Duodenal mucosa (tissue), 2 donors: ENCODE measurements at regions not wholly inside any gene's neighbourhood (a gene's known extent, or its start where the extent isn't known, plus 50 kb on each side); places are given as distances from the start of the nearest gene placed in this dataset.

ENCODE experiments used
- H3K27ac ChIP-seq: one replicate; pipeline ENCODE4 v1.7.0; 2013; ENCODE audit warnings: low read depth, low read length
- H3K27me3 ChIP-seq, 2 donors: one replicate each; pipeline ENCODE4 v1.7.0; 2013; ENCODE audit warnings: low read length in 2 of 2, control low read depth in 1 of 2; ENCODE audit not compliant: insufficient read depth in 2 of 2, control insufficient read depth in 1 of 2
- H3K36me3 ChIP-seq, 2 donors: one replicate each; pipeline ENCODE4 v1.7.0; 2013; ENCODE audit warnings: low read length in 2 of 2, control low read depth in 1 of 2; ENCODE audit not compliant: insufficient read depth in 2 of 2, control insufficient read depth in 1 of 2
- H3K4me1 ChIP-seq, 2 donors: one replicate each; pipeline ENCODE4 v1.7.0; 2013; ENCODE audit warnings: low read length in 2 of 2, control low read depth in 1 of 2; ENCODE audit not compliant: insufficient read depth in 2 of 2, control insufficient read depth in 1 of 2
- H3K4me3 ChIP-seq, 2 donors: one replicate each; pipeline ENCODE4 v1.7.0; 2013; ENCODE audit warnings: low read length in 2 of 2, low read depth in 1 of 2
- H3K9ac ChIP-seq, 2 donors: one replicate each; pipeline ENCODE4 v1.7.0; 2013; ENCODE audit warnings: low read length in 2 of 2, low read depth in 1 of 2
- H3K9me3 ChIP-seq, 2 donors: one replicate each; pipeline ENCODE4 v1.7.0; 2013; ENCODE audit warnings: low read length in 2 of 2, control low read depth in 1 of 2; ENCODE audit not compliant: control insufficient read depth in 1 of 2

- Histone ChIP-seq H3K27ac (no peak overlapping the region), H3K36me3 (no peaks in the 10 kb centered on the region), H3K9me3 (no peaks in the 10 kb centered on the region), H3K27me3 (no peaks in the 10 kb centered on the region), H3K4me3 (no peak overlapping the region), H3K4me1 (no peaks in the 10 kb centered on the region), H3K9ac (no peak overlapping the region)
Observed at GRCh38 chr2:129336276-129336675, 643.2 kb upstream of the RAB6C start.

GRCh38 chr2:129337076-129337475, 642.4 kb upstream of the RAB6C start:
- Histone ChIP-seq H3K27me3 (no peaks in the 10 kb centered on the region), H3K27ac (no peak overlapping the region), H3K9me3 (no peaks in the 10 kb centered on the region), H3K9ac (no peak overlapping the region), H3K4me1 (no peaks in the 10 kb centered on the region), H3K36me3 (no peaks in the 10 kb centered on the region), H3K4me3 (no peak overlapping the region)

GRCh38 chr2:129345540-129345939, 633.9 kb upstream of the RAB6C start:
- Histone ChIP-seq H3K4me3 (no peak overlapping the region), H3K27me3 (no peaks in the 10 kb centered on the region), H3K9me3 (no peaks in the 10 kb centered on the region), H3K27ac (no peak overlapping the region), H3K36me3 (no peaks in the 10 kb centered on the region), H3K4me1 (no peaks in the 10 kb centered on the region), H3K9ac (no peak overlapping the region)

GRCh38 chr2:129347486-129348217, 631.8 kb upstream of the RAB6C start:
- no peak overlapping the region for H3K27ac ChIP-seq
- no peaks in the 10 kb centered on the region for H3K36me3 ChIP-seq
- no peaks in the 10 kb centered on the region for H3K4me1 ChIP-seq
- no peak overlapping the region for H3K9ac ChIP-seq
- H3K9me3 ChIP-seq = no peaks in the 10 kb centered on the region
- no peaks in the 10 kb centered on the region for H3K27me3 ChIP-seq
- no peak overlapping the region for H3K4me3 ChIP-seq

GRCh38 chr2:129354631-129355030, 624.8 kb upstream of the RAB6C start:
- Histone ChIP-seq H3K9ac (no peak overlapping the region), H3K27me3 (no peaks in the 10 kb centered on the region), H3K9me3 (no peaks in the 10 kb centered on the region), H3K4me3 (no peak overlapping the region), H3K4me1 (no peaks in the 10 kb centered on the region), H3K36me3 (no peaks in the 10 kb centered on the region), H3K27ac (no peak overlapping the region)

- Histone ChIP-seq H3K27me3 (no peaks in the 10 kb centered on the region), H3K27ac (no peak overlapping the region), H3K4me3 (no peak overlapping the region), H3K9me3 (no peaks in the 10 kb centered on the region), H3K4me1 (no peaks in the 10 kb centered on the region), H3K36me3 (no peaks in the 10 kb centered on the region), H3K9ac (no peak overlapping the region)
Observed at GRCh38 chr2:129361688-129362087, 617.8 kb upstream of the RAB6C start.

- Histone ChIP-seq H3K4me1 (no peaks in the 10 kb centered on the region), H3K27me3 (no peaks in the 10 kb centered on the region), H3K36me3 (no peaks in the 10 kb centered on the region), H3K27ac (no peak overlapping the region), H3K4me3 (no peak overlapping the region), H3K9ac (no peak overlapping the region), H3K9me3 (no peaks in the 10 kb centered on the region)
Observed at GRCh38 chr2:129366263-129366662, 613.2 kb upstream of the RAB6C start.

- Histone ChIP-seq H3K36me3 (no peaks in the 10 kb centered on the region), H3K27me3 (no peaks in the 10 kb centered on the region), H3K4me3 (no peak overlapping the region), H3K27ac (no peak overlapping the region), H3K9ac (no peak overlapping the region), H3K9me3 (no peaks in the 10 kb centered on the region), H3K4me1 (no peaks in the 10 kb centered on the region)
Observed at GRCh38 chr2:129367107-129367506, 612.4 kb upstream of the RAB6C start.

- Histone ChIP-seq H3K27ac (no peak overlapping the region), H3K9me3 (no peaks in the 10 kb centered on the region), H3K4me1 (no peaks in the 10 kb centered on the region), H3K4me3 (no peak overlapping the region), H3K27me3 (no peaks in the 10 kb centered on the region), H3K9ac (no peak overlapping the region), H3K36me3 (no peaks in the 10 kb centered on the region)
Observed at GRCh38 chr2:129369437-129369836, 610.0 kb upstream of the RAB6C start.

GRCh38 chr2:129374452-129374851, 605.0 kb upstream of the RAB6C start:
- Histone ChIP-seq H3K9me3 (no peaks in the 10 kb centered on the region), H3K36me3 (no peaks in the 10 kb centered on the region), H3K27ac (no peak overlapping the region), H3K4me3 (no peak overlapping the region), H3K9ac (no peak overlapping the region), H3K4me1 (no peaks in the 10 kb centered on the region), H3K27me3 (no peaks in the 10 kb centered on the region)
